Hematopoietic multipotent progenitor cell treated with erythropoietin and hydrocortisone succinate and interleukin-3 and kit ligand, for 17 days (in vitro differentiated cells): ENCODE measurements at regions not wholly inside any gene's neighbourhood (a gene's known extent, or its start where the extent isn't known, plus 50 kb on each side); places are given as distances from the start of the nearest gene placed in this dataset.

Source experiments
- DNase-seq: peaks from one replicate; pipeline ENCODE4 v3.0.0-alpha.2; 2015; ENCODE audit warnings: low spot score

GRCh38 chr5:93100976-93101375 is 480.0 kb downstream of the NR2F1-AS1 start:
- DNase-seq, result no peak

GRCh38 chr5:93100428-93100827 is 480.6 kb downstream of the NR2F1-AS1 start:
- DNase-seq, result no peak

- DNase-seq, result no peak
These were observed 481.1 kb downstream of the NR2F1-AS1 start for GRCh38 chr5:93099902-93100347.

DNA sequence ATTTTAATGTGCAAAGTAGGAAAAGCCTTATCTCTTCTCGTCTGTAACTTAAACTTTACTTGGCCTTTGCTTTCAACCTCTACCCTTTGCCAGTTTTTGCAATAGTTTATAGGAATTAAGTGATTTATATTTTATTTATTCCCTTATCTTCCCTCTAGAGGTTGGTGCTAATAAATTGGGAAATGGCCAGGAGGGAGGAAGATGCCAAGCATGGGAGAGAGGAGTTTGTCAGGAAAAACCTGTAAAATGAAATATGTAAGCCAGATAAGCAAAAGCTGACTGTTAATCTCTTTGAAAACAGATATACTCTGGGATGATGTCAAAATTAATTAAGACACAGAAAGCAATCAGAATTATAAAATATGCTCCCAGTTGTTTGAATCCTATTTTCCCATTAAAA is 484.5 kb downstream of the NR2F1-AS1 start:
- DNase-seq, result no peak

DNA sequence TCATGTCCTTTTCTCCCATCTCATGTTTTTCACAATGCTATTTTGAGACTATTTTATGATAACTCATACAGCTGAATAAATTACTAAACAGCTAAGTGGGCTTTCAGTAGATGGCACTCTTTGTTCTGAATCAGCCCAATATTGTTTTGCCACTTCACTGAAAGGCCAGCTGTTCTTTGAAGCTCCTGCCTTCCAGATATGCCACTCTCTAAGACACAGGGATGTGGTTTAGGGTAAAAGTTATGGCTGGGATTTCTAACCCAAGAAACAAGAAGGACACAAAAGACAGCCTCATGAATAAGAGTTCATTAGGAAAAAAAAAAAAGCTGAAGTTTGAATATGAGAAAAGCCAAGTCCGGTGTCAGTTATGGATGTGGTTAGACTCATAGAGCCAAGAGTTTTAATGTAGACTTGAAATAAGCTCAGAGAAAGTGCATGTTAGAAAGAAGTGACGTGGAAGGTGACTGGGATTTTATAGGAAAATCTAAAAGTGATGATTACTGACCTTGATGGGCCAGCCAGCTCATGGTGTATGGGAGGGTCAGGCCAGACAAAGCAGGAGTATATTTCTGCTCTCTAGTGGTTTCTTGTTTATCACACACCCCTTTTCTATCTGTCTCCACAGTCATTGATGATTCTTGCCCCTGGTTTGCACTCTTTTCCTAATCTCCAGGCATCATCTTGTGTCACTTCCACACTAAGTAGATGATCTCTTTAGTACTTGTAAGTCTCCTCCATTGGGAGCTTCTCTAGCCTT is 488.5 kb downstream of the NR2F1-AS1 start:
- DNase-seq, result no peak

DNA sequence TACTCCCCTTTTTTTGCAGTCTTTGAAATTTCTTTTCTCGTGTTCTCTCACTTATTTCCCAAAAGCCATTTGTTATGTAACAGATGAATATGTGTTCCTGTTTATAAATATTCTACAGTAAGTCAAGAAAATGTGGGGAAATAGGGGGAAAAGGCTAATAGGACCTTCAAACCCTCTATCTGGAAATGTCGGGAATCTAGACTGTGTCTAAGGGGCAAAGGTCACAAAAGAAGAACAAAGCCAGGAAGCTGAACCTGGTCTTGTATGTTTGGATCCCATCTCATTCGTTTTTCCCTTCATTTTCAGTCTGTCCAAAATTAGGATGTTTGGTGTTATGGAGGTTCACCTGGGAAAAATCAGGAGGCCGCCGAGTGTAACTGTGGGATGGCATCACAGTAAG is 490.3 kb downstream of the NR2F1-AS1 start:
- no peak for DNase-seq

GRCh38 chr5:93088592-93089389 is 492.2 kb downstream of the NR2F1-AS1 start:
- no peak for DNase-seq

- DNase-seq, result no peak
These were observed 493.7 kb downstream of the NR2F1-AS1 start for GRCh38 chr5:93087326-93087725.

DNA sequence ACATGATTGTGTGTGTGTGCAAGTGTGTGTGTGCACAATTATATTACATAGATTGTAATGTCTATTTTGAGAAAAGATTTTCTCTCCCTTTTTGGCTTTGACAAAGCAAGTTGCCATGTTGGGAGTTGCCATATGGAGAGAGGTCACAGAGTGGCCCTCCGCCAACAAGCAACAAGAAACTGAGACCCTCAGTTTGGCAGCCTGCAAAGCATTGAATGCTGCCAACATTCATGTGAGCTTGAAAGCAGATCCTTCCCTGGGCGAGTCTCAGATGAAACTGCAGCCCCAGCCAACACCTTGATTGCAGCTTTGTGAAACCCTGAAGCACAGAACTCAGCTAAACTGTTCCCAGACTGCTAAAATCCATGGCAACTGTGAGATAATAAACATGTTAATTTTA is 498.0 kb downstream of the NR2F1-AS1 start:
- DNase-seq, result no peak

GRCh38 chr5:93079046-93079445 is 502.0 kb downstream of the NR2F1-AS1 start:
- DNase-seq, result no peak

DNA sequence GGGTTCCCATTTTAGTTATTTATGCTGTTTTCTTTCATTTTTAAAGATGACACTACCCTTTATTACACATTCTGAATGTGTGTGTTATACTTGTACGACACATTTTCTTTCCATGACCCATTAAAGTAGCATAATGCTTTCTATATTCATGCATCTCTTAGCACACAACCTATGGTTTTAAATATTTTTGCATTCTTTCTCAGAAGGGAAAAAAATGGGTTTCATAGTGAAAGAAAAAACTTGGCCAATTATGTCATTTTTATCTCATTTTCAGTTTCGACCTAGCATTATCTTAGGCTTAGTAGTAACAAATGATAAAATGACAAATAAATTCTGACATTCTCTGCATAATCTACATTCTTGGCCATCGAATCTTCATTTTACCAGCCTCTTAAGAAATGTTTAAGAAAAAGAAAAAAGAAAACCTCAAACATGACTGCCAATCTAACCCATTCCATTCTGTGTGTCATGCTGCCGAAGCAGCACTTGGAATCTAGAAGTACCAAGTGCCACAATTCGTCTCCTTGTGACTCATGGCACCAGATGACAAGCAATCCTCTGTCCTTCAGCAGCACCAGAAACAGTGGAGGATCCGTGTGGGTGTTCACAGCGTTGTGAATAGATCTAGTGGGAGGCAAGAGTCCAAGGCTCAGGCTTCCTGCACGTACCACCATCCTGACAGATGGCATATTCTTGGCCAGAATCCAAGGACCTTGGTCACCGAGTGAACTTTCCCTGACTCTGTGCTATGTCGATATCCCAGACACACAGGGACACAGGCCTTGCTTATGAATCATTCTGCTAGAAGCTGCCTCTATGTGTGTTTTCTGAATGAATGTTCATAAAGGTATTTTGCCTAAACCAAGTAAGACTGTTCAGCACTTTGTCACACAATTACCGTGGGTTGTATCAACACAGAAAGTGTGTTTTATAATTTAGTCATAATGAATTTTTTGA is 502.7 kb downstream of the NR2F1-AS1 start:
- DNase-seq, result no peak

DNA sequence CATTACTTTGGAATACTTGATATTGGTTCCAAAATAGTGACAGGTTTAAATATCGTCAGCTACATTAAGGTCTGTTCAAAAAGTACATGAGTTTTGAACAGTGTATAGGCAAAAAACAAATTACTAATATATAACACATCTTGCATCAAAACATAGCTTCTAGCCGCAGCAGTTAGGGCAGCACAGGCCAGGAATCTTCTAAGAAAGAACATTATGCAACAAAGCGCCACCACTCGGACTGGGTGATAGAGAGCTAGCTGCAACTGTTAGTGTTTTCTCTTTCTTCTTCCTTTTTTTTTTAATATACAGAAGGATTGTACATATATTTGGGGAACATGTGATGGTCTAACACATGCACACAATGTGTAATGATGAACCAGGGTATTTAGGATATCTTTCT is 504.5 kb downstream of the NR2F1-AS1 start:
- DNase-seq, result no peak

- DNase-seq, result no peak
These were observed 504.9 kb downstream of the NR2F1-AS1 start for GRCh38 chr5:93076096-93076495.

DNA sequence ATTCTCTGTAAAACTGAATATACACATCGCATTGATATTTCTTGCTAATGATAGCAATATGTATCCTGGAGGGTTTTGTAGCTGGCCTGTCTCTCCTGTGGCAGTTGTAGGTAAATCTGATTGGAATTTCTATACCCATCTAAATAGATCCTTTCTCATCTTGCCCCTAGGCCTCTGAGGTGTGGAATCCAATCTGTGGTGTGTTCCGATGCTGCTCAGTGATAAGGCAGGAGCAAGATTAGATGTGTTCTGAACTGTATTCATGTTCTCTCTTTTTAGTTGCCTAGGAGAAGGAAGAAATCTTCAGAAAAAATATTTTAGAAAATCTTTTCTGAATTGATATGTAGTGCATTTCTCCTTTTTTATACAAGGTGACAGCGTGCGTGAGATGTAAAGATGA is 507.5 kb downstream of the NR2F1-AS1 start:
- no peak for DNase-seq

DNA sequence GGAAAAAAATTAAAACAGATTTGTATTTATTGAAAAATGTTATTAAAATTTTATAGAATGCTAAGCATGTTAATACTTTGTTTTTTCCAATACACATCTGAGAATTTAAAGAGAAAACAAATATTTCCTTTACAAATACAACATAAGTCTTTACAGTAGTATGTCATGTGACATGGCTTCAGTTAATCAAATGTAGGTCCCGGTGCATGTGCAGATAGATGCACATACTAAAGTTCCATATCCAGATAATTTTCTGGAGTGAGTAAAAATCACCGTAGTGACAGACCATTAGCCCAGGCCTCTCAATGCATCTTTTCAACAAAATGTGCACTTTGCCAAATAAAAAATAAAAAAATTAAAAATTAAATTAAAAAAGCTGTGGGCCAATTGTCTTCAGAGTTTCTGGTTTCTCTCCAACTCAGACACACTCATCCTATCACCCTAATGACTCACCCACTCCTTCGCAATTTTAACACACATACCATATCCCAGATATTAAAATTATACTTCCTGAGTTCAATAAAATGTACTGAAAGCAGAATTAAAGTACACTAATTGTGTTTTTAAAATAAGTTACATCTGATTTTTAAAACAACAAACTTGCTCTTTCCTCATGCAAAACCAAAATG is 508.1 kb downstream of the NR2F1-AS1 start:
- DNase-seq, result no peak

DNA sequence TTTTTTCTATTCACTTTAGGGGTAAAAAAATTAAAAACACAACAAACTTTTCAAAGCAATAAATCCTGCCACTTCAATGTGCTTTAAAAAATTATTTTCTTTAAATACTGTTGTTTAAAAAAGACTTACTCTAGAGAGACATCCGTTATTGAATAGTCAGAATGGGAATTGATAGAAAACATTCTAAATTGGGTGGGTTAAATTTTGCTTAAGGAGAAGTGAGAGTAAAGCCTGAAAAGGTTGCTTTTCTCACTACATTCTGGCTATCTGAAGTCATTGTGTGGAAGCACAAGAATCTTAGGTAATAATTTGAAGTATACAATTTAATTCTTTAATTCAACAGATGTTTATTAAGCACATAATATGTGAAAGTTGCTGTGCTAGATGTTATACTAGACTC is 509.3 kb downstream of the NR2F1-AS1 start:
- DNase-seq, result no peak

- DNase-seq, result no peak
These were observed 510.1 kb downstream of the NR2F1-AS1 start for GRCh38 chr5:93070938-93071337.

GRCh38 chr5:93069276-93069675 is 511.7 kb downstream of the NR2F1-AS1 start:
- DNase-seq, result no peak

DNA sequence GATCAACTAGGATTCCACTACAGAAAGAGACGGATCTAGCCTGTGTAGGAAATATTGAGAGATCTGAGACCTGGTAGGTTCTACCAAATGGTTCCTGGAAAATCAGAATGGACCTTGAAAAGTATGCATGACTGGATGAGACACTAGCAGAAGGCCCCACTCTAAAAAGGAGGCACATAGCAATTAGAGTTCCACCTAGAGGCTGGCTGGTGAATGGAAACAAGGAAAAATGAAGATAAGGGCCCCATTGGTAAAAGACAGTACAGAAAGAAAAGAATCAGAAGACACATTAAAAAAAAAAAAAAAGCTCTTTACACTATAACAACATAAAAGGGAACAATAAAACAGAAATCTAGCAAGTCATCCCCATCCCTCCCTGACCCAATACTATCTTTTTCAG is 518.5 kb downstream of the NR2F1-AS1 start:
- DNase-seq, result no peak

DNA sequence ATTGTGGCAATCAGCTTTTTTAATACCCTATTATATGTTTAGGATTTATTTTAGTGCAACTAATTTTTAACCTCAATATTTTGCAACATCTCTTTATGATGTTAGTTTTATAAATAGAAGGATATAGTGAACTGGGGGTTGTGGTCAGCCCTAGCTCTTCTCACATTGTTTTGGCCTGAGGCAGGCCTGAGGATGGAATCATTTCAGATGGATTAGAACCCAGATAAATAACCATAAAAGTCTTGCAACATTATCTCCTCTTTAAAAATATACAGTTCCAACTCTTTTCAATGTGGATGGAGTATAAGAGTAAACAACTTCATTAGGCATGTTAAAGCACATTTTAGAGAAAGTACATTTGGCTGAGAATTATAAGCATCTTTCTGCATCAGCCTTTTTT is 522.7 kb downstream of the NR2F1-AS1 start:
- DNase-seq, result no peak

DNA sequence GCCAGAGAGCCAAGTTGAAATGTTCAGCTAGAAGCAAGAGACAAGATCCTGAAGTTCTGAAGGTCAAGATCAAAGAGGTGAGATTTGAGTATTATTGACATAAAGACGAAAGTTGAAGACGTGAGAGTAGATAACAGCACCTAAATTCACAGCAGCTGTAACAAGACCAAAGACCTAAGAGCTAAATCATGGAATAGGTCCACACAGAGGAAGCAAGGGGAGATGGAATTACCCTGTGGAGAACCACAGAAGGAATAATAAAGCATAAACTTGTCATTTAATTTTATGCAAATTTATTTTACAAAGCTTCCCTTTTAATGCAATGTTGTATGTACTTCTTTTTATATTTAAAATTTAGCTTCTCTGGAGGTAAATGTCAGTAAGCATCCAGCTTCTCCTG is 523.7 kb downstream of the NR2F1-AS1 start:
- DNase-seq, result no peak

DNA sequence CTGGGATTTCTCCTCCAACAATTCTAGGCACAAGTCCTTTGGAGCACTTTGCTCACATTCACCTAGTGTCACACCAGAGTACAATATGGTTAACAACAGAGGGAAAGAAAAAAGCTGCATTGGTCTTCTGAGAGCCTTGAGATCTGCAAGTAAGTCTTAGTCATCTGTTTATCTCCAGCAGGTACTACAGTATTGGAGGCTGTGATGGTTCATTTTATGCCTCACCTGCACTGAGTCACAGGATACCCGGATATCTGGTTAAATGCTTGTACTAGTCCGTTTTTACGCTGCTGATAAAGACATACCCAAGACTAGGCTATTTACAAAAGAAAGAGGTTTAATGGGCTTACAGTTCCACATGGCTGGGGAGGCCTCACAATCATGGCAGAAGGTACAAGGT is 525.0 kb downstream of the NR2F1-AS1 start:
- no peak for DNase-seq
